Mucosa of descending colon (tissue), 3 donors: ENCODE measurements at regions not wholly inside any gene's neighbourhood (a gene's known extent, or its start where the extent isn't known, plus 50 kb on each side); places are given as distances from the start of the nearest gene placed in this dataset.

Experiments
- ATAC-seq: fragments of 200-7000 bp; cut with Tn5 transposase; one replicate; pipeline ENCODE4 v1.9.1; 2020; ENCODE audit warnings: mild to moderate bottlenecking, moderate library complexity
- DNase-seq, 3 donors: peaks; one replicate each; pipeline ENCODE4 v3.0.0-alpha.2; 2020
- H3K36me3 ChIP-seq: fragments of 200-600 bp; one replicate; pipeline ENCODE4 v1.8.0; 2021; ENCODE audit warnings: low read depth, mild to moderate bottlenecking
- H3K4me1 ChIP-seq: fragments of 200-600 bp; one replicate; pipeline ENCODE4 v1.8.0; 2021; ENCODE audit warnings: low read depth, mild to moderate bottlenecking
- H3K4me3 ChIP-seq: fragments of 200-600 bp; one replicate; pipeline ENCODE4 v1.8.0; 2021; ENCODE audit warnings: mild to moderate bottlenecking
- H3K9me3 ChIP-seq: fragments of 200-600 bp; one replicate; pipeline ENCODE4 v1.8.0; 2021; ENCODE audit warnings: mild to moderate bottlenecking
- intact Hi-C, 2 donors: fragments of 100-400 bp; cut with DNase I in 1 of 2; cut with micrococcal nuclease in 1 of 2; formaldehyde crosslinking; loops; one replicate each; pipeline versions ENCODE4 v1.11.0 to v1.11.1; 2022; cut with DNase I, micrococcal nuclease
- TF ChIP-seq, protein P1 (sequence below): fragments of 200-600 bp; IDR thresholded peaks from one replicate; pipeline ENCODE4 v1.8.0; 2022; ENCODE audit warnings: antibody characterized with exemption, mild to moderate bottlenecking
- donor health status: DM: no; HTN: no; CAD: no; lungs with moderate emphysema.
- donor health status: DM: no; HTN: no; CAD: no.
- donor health status: DM: no; HTN: yes; CAD: no.

DNA sequence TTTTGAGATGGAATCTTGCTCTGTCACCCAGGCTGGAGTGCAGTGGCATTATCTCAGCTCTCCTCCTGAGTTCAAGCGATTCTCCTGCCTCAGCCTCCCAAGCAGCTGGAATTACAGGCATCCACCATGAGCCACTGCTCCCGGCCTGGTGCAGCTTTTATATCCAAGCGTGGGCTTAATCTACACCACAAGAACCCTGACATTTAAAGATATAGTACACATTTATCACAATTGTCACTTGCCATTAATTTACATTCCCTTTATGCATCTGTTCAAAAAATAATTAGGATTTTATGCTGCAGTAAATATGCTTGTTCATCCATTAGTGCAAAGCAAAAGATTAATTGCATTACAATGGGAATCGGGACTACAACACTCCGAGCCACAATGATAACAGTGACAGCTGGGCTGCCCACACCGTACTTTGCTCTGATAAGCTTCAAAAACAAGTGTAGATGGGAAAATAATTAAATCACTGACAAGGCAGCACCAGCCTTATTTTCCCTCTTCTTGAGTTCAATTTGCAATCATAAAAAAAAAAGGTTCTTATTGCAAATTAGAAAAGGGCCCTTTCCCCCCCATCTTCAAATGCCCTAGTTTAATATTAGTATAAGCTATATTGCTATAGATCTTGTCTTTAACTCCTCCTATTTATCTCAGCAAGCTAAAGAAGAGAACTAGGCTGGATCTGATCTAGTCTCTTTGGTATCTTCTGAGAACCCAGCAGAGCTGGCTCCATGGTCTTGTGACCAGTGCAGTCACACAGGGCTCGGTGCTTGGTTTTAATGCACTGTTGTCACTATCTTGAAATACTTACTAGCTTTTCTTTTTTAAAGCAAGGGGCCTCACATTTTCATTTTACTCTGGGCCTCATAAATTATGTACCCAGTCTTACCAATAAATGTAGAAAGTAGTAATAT, 206.2 kb upstream of the LRRC4C start:
- intact Hi-C loops, result no loop called here
- Histone ChIP-seq H3K36me3 (no peaks in the 10 kb centered on the region), H3K4me1 (no peaks in the 10 kb centered on the region), H3K9me3 (no peaks in the 10 kb centered on the region), H3K4me3 (no peak overlapping the region)
- no peak for DNase-seq
- TF ChIP-seq, protein P1, sequence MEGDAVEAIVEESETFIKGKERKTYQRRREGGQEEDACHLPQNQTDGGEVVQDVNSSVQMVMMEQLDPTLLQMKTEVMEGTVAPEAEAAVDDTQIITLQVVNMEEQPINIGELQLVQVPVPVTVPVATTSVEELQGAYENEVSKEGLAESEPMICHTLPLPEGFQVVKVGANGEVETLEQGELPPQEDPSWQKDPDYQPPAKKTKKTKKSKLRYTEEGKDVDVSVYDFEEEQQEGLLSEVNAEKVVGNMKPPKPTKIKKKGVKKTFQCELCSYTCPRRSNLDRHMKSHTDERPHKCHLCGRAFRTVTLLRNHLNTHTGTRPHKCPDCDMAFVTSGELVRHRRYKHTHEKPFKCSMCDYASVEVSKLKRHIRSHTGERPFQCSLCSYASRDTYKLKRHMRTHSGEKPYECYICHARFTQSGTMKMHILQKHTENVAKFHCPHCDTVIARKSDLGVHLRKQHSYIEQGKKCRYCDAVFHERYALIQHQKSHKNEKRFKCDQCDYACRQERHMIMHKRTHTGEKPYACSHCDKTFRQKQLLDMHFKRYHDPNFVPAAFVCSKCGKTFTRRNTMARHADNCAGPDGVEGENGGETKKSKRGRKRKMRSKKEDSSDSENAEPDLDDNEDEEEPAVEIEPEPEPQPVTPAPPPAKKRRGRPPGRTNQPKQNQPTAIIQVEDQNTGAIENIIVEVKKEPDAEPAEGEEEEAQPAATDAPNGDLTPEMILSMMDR, result no peak
- no peak for ATAC-seq

DNA sequence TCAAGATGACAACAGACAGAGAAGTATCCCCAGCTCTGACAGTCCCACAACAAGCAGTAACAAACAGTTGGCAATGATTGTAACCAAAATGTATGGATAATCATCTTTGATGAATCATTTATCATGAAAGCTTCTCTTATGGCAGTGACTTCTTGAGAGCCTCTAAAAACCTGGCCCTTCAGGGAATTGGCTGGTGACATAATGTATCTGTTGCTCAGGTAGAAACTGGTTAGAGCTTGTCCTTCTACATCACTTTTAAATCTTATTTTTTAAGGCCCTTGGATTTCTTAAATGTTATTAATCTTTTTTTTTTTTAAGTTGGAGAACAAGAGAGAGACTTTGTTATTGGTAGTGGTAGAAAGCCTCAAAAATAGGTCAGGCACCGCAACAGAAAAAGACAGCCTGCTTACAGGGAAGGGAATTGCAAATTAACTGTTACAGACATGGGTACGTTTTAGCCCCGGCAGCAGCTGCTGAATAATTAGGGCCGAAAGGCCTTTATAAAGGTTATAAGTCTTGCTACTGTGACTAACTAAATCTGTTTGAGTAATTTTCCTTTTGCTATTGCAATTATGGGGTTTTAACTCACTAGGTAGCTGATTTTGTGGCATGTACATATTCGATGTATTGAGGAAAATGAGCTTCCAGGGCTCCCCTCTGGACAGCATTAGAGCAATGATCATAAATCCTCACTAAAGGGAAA, 207.7 kb upstream of the LRRC4C start:
- ATAC-seq, result no peak
- TF ChIP-seq, protein P1, result no peak

DNA sequence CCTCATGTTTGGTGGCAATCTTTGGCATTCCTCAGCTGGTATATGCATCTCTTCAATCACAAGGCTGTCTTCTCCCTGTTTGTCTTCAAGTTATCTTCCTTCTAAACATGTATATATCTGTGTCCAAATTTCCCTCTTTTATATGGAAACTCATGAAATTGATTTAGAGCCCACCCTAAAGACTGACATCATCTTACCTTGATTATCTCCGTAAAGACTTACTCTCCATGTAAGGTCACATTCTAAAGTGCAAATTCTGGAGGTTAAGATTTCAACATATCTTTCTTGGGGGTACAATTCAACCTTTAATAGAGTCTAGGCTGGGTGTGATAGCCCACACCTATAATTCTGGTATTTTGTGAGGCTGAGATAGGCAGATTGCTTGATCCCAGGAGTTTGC, 215.8 kb upstream of the LRRC4C start:
- ATAC-seq, result no peak
- H3K4me3 ChIP-seq, result no peak overlapping the region
- TF ChIP-seq, protein P1, result no peak
- intact Hi-C loops, result no loop called here
- peaks cover 3% of the 10 kb centered on the region for H3K9me3 ChIP-seq
- no peaks in the 10 kb centered on the region for H3K4me1 ChIP-seq
- no peak for DNase-seq
- H3K36me3 ChIP-seq, result no peaks in the 10 kb centered on the region

More for the DNA sequence above, 207.7 kb upstream of the LRRC4C start:
- no peak for DNase-seq
- intact Hi-C loops, result no loop called here
- Histone ChIP-seq H3K4me1 (no peaks in the 10 kb centered on the region), H3K4me3 (no peak overlapping the region), H3K36me3 (no peaks in the 10 kb centered on the region), H3K9me3 (no peaks in the 10 kb centered on the region)

GRCh38 chr11:41713030-41713429, 253.6 kb upstream of the LRRC4C start:
- DNase-seq (no peak), ATAC-seq (no peak)
- H3K4me1 ChIP-seq, result no peaks in the 10 kb centered on the region
- no peak overlapping the region for H3K4me3 ChIP-seq
- H3K36me3 ChIP-seq, result no peaks in the 10 kb centered on the region
- intact Hi-C loops, result no loop called here
- H3K9me3 ChIP-seq, result no peaks in the 10 kb centered on the region
- TF ChIP-seq, protein P1, result no peak

GRCh38 chr11:41714101-41714500, 254.6 kb upstream of the LRRC4C start:
- no peaks in the 10 kb centered on the region for H3K4me1 ChIP-seq
- no peaks in the 10 kb centered on the region for H3K36me3 ChIP-seq
- no peak for ATAC-seq
- H3K4me3 ChIP-seq, result no peak overlapping the region
- no peak for DNase-seq
- TF ChIP-seq, protein P1, result no peak
- peaks cover 3% of the 10 kb centered on the region for H3K9me3 ChIP-seq
- intact Hi-C loops, result no loop called here
